ENCODE measurements at regions not wholly inside any gene's neighbourhood (a gene's known extent, or its start where the extent isn't known, plus 50 kb on each side); places are given as distances from the start of the nearest gene placed in this dataset.

DNA sequence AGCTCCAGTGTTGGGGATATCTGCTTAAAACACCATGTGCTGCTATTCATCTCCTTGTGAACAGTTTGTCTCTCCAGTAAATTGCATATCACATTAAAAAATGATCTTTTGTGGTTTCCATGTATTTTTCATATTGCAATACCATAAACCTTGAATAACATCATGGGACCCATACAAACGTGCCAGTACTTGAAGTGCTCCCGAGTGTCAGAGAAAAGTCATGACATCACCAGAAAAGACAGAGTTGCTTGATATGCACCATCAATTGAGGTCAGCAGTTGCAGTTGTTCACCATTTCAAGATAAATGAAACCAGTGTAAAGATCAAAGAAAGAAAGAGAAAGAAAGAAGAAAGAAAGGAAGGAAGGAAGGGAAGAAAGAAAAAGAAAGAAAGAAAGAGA lies 278.6 kb downstream of the ZNF621 start:
- DNase-seq (ENCODE audit: low read depth in 2 of 3, low spot score in 1 of 3): no peak

DNA sequence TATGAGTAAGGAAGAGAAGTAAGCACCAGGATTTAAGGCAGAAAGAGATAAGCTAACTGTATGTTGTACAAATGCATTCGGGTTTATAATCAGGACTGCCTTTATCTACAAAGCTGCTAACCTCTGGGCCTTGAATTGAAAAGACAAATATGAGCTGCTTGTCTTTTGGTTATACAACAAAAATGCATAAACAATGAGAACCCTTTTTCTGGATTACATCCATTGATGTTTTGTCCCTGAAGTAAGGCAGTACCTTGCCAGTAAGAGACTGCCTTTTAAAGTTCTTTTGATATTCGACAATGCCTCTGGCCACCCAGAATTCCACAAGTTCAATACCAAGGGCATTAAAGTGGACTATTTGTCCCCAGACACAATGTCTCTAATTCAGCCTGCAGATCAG lies 280.7 kb downstream of the ZNF621 start:
- DNase-seq (ENCODE audit: low read depth in 2 of 3, low spot score in 1 of 3): no peak

DNA sequence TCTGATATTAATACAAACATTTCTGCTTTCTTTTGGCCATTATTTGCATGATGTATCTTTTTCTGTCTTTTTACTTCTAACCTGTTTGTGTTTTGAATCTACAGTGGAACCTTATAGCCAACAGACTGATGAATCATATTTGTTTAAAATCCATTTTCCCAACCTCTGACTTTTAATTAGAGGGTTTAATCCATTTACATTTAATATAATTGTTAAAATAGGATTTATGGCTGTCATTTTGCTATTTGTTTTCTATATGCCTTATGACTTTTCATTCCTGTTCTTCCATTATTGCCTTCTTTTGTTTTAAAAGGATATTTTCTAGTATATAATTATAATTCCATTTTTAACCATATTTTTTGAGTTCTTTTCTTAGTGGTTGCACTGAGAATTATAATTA lies 286.1 kb downstream of the ZNF621 start:
- DNase-seq (ENCODE audit: low read depth in 2 of 3, low spot score in 1 of 3): no peak

DNA sequence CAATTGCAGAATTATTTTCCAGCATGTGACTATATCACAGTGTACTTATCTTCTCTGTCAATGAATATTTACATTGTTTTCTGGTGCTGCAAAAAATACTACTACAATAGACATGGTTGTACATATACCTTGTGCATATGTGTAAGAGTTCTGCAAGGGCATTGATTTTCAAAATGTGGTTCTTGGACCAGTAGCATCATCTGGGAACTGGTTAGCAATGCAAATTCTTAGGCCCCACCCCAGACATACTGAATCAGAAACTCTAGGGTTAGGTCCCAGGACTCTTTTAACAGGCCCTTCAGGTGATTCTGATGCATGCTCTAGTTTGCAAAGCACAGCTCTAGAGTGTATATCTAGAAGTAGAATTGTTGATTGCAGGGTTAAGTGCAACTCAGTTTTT lies 292.3 kb downstream of the ZNF621 start:
- DNase-seq (ENCODE audit: low read depth in 2 of 3, low spot score in 1 of 3): no peak

DNA sequence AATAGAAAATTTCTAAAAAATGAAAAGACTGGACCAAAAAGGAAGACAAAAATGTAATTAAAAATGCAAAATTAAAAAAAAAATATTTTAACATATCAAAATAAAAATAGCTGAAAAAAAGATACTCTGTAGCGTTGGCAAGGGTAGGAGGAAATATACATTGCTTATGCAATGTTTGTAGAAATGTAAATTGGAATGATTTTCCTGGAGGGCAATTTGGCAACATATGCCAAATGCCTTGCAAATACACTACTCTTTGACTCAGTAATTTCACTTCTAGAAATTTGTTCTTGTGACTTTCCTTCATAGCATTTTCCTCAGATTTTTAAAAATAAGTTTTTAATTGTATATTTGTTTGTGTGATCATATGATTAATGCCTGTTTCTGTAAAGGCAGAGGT lies 296.6 kb downstream of the ZNF621 start:
- DNase-seq (ENCODE audit: low read depth in 2 of 3, low spot score in 1 of 3): no peak

DNA sequence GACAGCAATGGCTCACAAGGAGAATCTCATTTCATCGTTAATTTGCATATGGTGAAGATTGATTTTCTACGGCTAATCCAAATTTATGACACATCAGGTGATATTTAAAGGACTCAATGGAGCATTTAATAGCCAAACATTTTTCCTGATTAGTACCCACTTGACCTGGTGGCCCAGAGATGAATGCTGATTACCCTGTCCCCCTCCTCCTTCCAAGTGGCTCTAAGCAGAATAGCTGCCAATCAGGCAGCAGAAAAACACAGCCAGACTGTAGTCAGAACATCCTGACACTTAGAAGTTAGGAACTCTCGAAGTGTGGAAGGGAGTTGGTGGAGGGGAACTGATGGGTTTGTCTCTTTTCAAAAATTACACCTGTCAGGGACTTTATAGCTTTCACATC lies 302.5 kb downstream of the ZNF621 start:
- DNase-seq (ENCODE audit: low read depth in 2 of 3, low spot score in 1 of 3): no peak

DNA sequence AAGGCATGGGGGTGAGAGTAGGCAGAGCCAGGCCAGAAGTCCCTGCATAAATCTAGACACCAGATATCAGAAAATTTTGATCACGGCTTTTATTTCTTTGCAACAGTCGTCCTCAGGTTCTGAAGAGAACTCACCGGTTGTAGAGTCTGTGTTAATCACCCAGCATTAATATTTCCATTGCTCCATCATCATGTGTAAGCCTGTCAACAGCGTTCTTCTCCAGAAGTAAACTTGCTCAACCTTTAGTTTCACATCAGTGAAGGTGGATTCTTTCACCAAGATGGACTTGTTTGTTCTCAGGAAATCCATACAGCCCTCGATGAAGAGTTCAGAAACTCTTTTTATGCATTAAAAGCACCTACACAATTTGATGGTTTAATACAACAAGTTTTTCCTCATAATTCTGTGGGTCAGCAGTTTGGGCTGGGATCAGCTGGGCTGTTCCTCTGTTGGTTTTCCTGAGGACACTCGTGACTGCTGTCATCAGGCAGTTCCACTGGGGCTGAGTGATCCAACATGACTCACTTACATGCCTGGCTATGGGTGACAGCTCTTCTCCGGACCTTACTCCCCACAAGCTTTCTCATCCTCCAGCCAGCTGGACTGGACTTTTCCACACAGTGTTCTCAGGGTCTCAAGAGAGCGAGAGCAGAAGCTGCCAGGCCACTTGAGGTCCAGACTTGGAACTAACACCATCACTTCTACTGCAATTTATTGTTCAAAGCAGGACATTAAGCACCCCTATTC lies 303.4 kb downstream of the ZNF621 start:
- DNase-seq (ENCODE audit: low read depth in 2 of 3, low spot score in 1 of 3): no peak

DNA sequence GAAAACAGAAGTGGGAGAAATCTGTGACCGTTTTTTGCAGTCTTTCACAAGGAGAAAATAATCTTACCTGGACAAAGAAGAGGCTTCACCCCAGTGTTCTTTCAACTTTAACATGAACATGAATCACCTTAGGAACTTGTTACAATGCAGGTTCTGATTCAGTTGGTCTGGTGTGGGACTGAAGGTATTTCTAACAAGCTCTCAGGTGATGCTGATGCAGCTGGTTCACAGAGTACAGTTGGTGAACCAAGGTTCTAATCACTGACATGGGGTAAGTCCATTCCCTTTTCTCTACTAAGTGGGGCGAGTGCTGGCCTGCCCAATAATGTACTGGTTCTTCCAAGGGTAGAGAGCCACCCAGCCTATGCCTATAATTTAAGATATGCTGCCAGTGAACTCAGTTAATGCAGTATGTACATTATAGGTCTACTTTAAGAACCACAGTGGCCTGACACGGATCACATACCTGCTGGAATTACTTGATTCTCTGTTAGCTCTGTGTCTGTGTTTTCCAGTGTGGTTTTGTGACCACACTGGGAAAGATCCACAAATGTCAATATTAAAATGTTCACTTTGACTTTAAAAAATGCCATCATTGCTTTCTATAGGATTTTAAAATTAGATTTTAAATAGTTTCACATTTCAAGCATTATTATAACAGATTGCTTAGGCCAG lies 304.1 kb downstream of the ZNF621 start:
- no peak for DNase-seq (ENCODE audit: low read depth in 2 of 3, low spot score in 1 of 3)

DNA sequence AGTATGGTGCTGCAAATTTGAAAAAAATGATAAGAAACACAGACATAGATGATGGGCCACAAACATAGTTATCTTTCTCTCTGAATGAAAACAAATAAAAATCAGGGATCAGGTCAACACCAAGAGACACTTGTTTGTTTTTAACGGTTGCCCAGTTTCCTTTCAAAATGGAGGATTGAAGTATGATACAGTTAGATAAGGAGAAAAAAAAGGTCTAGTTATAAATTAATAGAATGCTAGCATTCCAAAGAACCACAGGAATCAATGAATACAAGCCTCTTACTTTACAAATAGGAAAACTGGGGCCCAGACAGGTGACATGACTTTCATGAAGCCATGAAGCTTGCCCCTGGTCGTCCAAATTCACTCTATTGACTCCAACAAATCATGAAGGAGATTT lies 305.1 kb downstream of the ZNF621 start:
- DNase-seq (ENCODE audit: low read depth in 2 of 3, low spot score in 1 of 3): no peak

DNA sequence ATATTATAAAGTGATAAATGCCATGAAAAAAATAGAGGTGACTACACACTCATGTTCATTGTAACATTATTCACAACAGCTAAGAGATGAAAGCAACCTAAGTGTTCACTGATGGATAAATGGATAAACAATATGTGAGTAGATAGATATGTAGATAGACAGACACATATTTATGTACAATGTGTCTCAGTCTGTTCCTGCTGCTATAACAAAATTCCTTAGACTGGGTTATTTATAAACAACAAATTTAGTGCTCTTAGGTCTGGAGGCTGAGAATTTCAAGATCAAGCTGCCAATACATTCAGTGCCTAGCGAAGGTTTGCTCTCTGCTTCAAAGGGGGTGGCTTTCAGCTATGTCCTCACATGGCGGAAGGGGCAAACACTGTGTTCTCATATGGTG lies 312.5 kb downstream of the ZNF621 start:
- no peak for DNase-seq (ENCODE audit: low read depth in 2 of 3, low spot score in 1 of 3)

DNA sequence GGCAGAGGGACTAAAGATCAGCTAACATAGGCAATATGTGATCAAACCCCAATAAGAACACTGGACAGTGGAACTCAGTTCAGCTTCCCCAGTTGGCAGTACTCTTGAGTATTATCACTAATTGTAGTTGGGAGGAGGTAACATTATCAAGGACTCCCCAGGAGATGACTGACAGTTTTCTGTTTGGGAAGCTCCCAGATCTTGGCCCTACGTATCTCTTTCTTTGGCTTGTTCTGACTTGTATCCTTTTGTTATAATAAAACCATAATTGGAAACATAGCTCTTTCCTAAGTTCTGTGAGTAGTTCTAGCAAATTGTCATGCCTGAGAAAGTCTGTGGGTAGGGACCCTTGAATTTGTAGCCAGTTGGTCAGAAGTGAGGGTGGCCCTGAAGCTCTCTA lies 316.4 kb downstream of the ZNF621 start:
- no peak for DNase-seq (ENCODE audit: low read depth in 2 of 3, low spot score in 1 of 3)

DNA sequence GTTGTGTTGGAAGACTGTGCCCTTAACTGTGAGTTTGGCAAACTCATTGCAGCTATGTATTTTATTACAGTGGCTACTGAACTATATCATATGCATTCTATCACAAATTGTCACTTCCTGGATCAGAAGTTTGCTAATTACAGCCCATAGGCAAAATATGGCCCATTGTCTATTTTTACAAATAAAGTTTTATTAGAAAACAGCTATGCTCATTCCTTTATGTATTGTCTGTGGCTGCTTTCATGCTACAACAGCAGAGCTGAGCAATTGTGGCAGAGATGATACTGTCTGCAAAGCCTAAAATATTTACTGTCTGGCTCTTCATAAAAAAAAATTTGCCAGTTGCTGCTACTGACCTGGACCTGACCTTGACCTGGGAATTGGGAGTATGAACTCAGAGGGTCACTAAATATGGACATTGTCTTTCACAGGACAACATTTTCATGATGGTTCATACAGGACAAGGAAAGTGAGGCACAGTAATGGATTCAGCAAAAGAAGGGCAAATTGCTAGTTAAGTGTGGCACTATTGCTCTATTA lies 316.9 kb downstream of the ZNF621 start:
- DNase-seq (ENCODE audit: low read depth in 2 of 3, low spot score in 1 of 3): no peak

DNA sequence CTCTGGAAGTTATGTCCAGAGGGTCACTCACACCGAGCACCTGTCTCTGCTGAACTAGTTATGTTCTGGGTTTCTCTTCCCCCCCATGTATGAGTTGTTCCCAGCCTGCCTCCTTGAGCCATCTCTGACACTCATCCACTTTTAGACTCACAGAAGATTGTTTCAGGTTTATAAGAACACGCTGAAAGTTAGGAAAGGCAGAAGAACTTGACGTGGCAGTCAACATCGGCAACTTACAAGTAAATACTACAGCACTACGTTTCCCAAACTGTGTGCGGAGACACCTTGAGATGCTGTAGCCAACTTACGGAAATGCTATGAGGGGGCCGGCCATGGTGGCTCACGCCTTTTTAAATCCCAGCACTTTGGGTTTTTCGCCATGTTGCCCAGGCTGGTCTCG lies 318.0 kb downstream of the ZNF621 start:
- no peak for DNase-seq (ENCODE audit: low read depth in 2 of 3, low spot score in 1 of 3)

DNA sequence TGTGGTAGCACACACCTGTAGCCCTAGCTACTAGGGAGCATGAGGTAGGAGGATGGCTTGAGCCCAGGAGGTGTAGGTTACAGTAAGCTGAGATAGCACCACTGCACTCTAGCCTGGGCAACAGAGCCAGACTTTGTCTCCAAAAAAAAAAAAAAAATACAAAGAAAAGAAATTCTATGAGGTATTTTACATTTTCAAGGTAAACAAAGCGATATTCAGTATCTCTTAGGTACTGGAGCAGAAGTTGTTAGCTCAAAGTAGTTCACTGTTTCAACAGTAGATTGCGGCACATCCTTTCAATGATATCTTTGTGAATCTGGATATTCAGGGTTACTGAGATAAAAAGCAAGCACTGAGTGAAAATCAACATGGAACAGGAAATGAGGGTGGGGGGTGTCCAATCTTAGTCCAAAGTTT lies 318.5 kb downstream of the ZNF621 start:
- DNase-seq (ENCODE audit: low read depth in 2 of 3, low spot score in 1 of 3): no peak

DNA sequence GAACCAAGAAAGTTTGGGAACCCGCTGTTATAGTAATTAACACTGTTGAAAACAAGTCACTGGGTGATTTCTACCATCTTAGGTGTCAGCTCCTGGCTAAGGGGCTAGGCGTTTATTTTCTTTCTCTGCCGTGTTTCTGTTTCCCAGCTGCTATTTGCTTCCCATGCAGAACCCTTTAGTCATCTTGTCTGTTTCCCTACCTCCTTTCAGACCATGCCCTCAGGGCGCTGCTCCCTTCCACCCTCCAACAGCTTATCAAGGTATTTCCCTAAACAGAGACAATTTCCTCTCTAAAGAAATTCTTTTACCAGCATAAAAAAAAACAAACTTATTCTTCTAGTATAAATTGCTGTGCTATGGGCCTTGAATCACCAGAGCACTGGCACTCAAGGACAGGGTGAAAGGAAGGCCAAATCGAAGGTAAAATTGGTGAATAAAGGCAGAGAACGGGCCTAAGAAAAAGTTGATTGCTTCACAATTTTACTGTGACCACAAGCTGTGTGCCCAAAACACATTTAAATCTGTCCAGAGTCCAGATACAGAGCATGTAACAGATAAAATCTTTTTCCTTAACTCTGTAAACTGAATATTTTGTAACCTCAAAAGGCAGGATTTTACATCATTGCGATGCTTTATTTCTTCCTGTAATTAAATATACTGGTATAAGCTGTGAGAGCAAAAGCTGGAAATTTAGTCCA lies 319.2 kb downstream of the ZNF621 start:
- DNase-seq (ENCODE audit: low read depth in 2 of 3, low spot score in 1 of 3): no peak

DNA sequence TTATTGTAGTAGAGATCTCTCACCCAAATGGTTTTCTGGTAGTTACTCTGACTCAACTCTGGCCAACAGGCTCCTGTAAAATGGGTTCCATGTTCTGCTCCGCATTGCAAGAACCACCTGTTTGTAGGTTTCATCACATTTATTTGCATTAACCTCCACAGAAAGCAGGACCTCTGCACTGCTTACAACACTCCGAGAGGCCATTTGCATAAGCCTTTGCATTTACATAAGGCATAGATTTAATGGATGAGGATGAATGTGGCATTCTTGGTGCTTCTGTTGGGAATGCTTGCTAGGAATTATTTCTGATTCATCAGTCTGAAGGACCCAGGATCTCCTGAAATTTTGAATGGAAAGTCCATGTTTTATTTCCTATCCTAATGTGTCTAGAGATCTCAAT lies 320.1 kb downstream of the ZNF621 start:
- no peak for DNase-seq (ENCODE audit: low read depth in 2 of 3, low spot score in 1 of 3)

DNA sequence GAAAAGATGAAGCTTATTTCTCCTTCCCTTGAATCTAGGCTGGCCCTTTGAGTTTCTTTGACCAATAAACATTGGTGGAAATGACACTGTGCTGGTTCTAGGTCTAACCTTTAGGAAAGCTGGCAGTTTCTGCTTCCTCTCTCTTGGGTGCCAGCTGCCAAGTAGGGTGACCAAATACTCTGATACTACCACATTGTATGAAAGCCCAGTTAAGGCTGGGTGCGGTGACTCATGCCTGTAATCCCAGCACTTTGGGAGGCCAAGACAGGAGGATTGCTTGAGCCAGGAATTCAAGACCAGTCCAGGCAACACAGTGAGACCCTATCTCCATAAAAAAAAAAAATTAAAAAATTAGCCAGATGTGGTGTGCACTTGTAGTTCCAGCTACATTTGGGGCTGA lies 320.7 kb downstream of the ZNF621 start:
- no peak for DNase-seq (ENCODE audit: low read depth in 2 of 3, low spot score in 1 of 3)

DNA sequence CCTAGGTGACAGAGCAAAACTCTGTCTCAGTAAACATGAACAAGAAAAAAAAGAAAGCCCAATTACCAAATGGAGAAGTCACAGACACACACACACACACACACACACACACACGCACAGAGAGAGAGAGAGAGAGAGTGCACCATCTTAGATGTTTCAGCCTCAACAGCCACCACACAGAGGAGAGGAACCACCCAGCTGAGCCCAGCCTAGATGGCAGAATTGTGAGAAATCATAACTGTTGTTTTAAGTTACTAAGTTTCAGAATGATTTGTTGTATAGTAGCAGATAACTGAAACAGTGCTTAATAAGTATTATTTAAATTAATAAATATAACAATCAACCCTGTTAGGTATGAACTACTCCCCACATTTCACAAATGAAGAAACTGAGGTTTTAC lies 321.2 kb downstream of the ZNF621 start:
- DNase-seq (ENCODE audit: low read depth in 2 of 3, low spot score in 1 of 3): no peak

DNA sequence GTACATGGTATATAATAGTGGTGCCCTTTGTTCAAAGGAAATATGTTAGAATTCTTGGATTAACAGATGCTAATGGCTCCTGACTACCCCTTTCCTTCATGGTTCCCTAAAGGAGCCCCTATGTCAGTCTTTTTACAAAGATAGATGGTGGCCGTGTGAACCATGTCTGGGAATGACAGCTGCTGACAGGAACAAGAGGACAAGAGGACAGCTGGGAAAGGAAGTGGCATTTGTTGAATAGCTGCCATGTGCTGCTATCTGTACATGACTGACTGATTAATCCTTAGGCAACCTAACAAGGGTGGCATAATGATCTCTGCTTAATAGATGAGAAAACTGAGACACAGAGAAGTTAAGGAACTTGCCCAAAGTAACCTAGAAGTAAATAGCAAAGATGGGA lies 321.7 kb downstream of the ZNF621 start:
- no peak for DNase-seq (ENCODE audit: low read depth in 2 of 3, low spot score in 1 of 3)

DNA sequence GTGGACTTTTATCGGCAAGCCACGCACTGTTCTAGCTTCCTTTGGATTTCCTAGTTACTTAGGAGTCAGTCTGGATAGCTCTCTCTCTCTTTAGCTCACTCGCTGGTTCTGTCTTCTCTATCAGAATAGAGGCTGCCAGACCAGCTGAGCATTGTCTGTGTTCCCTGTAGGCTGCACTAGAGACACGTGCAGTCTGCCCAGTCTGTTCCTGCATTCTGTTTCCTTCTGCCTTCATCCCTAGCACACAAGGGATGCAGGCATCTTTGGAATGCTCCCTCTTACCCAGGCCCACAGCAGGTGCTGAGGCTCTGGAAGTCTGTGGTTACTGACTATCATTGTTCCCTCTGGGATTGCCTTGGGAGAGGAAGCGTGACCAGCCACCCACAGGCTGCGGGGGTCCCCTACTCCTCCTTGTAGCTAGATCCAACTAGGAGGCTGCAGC lies 322.8 kb downstream of the ZNF621 start:
- no peak for DNase-seq (ENCODE audit: low read depth in 2 of 3, low spot score in 1 of 3)

DNA sequence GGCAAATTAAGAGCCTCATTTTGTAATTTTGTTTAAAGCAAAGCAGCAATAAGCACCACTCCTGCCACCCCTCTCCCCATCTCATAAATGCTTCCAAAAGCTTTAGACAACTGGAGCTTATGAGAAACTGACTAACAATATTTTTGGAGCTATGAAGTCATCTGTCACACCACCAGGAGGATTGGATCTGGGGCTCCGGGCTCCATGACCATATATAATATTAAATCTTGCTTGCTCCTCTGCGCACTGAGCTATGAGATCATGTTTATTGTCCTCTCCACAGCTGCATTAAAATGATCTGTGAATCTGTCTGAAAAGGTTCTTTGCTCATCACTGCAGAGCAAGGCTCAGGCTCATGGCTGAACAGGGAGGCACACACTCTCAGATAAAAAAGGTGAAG lies 323.7 kb downstream of the ZNF621 start:
- no peak for DNase-seq (ENCODE audit: low read depth in 2 of 3, low spot score in 1 of 3)

DNA sequence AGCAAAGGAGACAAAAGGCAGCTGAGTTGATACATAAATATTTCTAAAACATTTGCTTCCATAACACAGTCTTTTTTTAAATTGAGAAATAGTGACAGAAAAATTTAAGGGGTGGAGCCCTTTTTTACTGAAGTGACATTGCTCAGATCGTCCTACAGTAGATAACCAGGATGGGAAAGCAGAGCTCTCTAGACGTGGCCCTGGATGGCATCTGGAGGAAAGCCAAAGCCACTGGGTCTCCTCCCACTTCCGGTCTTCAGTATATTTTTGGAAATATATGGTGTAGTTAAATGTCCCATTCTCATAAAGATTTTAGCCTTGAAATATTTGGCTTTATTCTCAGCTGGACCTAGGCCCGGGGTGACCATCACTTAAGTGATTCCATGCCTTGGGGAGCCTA lies 326.1 kb downstream of the ZNF621 start:
- DNase-seq (ENCODE audit: low read depth in 2 of 3, low spot score in 1 of 3): no peak

Data from stimulated activated CD4-positive, alpha-beta T cell treated with anti-CD3 and anti-CD28 coated beads, Interleukin-12 subunit alpha, Interleukin-12 subunit beta, amount 100 ng/mL, for 48 hours (primary cell).